GM19397 (cell line): ENCODE measurements at regions not wholly inside any gene's neighbourhood (a gene's known extent, or its start where the extent isn't known, plus 50 kb on each side); places are given as distances from the start of the nearest gene placed in this dataset.
"Not testable (repeated sequence)": the region's sequence is repeated elsewhere in the genome, so short reads cannot be mapped to it uniquely, and the experiment has no call there.

Experiments used
- ATAC-seq: cut with Tn5 transposase; IDR thresholded peaks from one replicate; pipeline ENCODE4 v1.9.1; 2021; ENCODE audit warnings: mild to moderate bottlenecking, moderate library complexity; ENCODE audit not compliant: unreplicated experiment

DNA sequence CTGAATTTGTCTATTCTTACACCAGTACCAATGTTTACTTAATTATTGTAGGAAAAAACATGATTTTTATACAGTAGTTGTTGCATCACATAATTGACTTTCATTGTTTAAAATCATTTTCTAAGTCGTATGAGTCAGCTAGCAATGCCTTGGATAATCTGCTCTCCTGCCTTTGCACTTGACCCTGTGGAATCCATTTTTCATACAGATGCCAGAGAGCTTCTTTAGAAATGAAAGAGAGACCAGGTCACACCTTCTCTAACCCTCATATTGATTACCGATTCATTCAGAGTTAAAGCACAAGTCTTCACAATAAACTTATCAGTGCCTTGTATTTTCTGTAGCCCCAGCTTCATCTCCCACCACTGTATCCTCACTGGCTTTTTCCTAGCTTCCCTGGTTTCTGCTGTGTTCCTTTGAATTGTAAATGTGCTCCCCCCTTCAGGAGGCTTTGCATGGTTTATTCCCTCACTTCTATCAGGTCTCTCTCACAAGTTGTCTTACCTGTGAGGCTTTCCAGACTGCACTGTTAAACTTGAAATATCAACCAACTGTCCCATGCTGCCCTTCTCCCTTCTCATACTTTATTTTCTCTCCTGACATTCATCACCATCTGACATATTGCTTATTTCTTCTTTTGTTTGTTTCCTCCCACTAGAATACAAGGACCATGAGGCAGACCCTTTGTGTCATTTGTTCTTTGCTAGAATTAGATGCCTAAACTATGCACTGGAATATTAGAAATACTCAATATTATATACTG, 662.0 kb upstream of the GBE1 start:
- ATAC-seq: no peak

DNA sequence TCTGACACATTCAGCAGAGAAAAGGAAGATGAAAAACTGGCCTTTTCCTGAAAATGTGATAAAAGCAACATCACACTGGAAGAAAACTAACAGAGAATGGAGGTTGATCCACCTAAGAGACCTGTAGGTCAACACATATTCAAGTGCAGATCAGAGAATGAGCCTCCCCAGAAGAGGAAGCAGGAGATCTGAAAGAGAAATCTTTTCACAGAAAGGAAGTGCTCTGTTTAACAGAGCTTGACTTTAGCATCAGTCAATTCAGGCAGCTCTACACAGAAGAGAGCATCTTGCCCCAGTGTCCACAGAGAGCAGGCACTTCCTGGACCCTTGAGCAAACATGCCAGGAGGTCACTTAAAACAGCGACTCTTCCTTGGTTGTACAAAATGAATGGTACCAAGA, 655.4 kb upstream of the GBE1 start:
- no peak for ATAC-seq

- no peak for ATAC-seq
Observed at GRCh38 chr3:82416349-82416748, 654.9 kb upstream of the GBE1 start.

- ATAC-seq: no peak
Observed at GRCh38 chr3:82413171-82413570, 651.7 kb upstream of the GBE1 start.

DNA sequence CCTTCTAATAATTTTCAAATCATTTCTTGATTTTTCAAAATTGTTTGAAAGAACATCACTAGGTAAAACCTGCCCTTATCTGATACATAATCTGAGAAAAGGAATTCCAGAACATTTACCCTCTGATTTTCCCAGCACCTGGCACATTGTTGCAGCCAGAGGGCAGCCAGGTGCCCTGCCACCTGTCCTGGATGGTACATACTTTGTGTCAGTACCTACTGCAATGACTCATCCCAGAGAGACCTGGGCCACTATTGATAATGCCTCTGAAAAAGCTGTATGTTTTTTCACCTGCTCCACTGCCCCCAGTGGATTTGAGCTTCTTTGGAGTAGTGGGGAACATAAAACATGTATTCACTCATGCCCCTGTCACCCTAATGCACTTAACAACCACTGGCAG, 648.9 kb upstream of the GBE1 start:
- ATAC-seq: no peak

- ATAC-seq: no peak
Observed at GRCh38 chr3:82409842-82410241, 648.4 kb upstream of the GBE1 start.

- no peak for ATAC-seq
Observed at GRCh38 chr3:82392203-82392775, 630.8 kb upstream of the GBE1 start.

DNA sequence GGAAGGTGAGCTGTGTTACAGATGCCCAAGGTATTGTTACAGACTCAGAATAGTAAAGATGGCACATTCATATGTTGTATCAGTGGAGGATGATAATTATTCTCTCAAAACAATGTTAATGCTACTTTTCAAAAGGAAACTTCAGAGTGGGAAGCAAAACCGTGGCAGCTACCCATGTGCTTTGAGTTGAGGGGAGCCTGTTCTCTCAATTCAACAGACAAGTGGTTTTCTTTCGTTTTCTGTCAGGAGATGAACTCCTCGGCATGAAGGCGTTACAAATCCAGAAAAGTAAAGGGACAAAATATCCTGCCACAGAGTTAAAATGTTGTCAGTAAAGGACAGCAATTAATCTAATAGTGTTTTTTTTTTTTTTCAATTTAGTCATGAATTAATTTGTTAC, 629.4 kb upstream of the GBE1 start:
- no peak for ATAC-seq

GRCh38 chr3:82386647-82387046, 625.2 kb upstream of the GBE1 start:
- ATAC-seq: no peak

GRCh38 chr3:82384181-82384580, 622.7 kb upstream of the GBE1 start:
- no peak for ATAC-seq

DNA sequence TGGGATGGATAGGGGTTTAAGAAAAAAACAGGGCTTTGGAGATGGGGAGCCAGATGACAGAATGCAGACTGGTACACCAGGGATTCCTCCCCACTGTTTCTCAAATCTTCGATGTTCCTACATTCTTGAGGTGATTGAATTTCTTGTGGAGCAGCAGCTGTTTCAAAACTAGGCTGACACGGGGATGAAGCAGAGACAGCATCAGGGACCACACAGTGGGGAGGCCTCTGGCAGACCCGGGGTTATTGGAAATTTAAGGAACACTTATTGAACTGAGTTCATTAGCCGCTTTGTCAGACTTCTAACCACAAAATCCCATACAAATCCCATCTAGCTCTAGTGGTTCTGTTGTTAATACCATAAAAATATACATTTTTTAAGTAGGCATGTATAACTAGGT, 621.4 kb upstream of the GBE1 start:
- ATAC-seq: no peak

- no peak for ATAC-seq
Observed at GRCh38 chr3:82378392-82378791, 616.9 kb upstream of the GBE1 start.

DNA sequence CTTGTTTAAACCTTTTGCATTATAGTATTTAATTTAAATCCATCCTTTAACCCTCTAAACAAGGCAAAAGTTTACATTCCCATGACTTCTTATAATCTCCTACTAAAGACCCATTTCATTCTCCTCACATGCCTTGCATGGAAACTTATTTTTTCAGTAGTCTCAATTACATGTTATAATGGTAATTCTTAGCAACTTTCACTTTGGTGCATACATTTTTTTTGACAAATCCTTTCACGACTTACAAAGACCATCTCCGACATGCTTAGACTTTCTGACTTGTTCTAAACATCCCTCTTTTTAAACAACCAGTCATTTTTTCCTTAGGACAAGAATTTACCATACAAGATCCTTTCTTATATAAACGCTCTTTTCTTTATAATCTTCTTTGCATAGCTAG, 615.4 kb upstream of the GBE1 start:
- ATAC-seq: no peak

DNA sequence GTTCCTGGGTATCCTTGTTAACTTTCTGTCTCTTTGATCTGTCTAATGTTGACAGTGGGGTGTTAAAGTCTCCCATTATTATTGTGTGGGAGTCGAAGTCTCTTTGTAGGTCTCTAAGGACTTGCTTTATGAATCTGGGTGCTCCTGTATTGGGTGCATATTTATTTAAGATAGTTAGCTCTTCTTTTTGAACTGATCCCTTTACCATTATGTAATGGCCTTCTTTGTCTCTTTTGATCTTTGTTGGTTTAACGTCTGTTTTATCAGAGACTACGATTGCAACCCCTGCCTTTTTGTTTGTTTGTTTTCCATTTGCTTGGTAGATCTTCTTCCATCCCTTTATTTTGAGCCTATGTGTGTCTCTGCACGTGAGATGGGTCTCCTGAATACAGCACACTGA, 612.4 kb upstream of the GBE1 start:
- not testable (repeated sequence) for ATAC-seq

- ATAC-seq: no peak
Observed at GRCh38 chr3:82364827-82365226, 603.4 kb upstream of the GBE1 start.

DNA sequence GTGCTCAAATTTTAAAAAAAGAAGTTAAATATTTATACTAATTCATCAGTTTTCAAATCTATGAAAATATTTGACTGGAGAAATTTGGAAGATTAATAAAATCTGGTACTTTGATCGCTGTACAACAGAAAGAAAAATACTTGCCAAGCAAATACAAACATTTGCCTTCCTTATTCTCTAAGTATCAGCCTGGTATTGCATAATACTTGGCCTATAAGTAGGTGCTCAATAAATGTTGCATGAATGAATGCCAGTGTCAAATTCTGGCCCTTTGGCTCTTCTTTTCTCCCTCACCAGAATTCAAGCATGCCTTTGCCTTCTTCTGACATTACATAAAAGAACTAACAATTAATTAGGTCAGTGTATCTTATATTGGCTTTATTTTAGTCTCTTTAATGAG, 601.7 kb upstream of the GBE1 start:
- ATAC-seq: no peak

DNA sequence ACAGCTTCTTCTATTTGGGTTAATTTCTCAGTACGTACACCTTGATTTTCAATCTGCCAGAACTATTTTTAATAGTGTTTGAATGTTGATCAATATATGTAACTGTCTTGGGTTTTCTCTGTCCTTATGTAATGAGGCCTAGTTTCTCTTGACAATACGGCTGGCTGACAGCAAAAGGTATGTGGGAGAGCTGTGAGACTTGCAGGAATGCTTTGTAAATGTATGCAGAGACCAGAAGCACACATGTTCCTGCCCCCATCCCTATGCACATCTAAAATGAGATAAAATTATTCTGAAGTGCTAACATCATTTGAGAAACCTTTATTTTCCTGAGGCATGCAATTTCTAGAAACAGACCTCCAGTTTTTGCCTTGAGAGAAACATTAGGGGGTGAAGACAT, 593.8 kb upstream of the GBE1 start:
- no peak for ATAC-seq

GRCh38 chr3:82354228-82354627, 592.8 kb upstream of the GBE1 start:
- ATAC-seq: no peak

GRCh38 chr3:82353306-82354171, 592.1 kb upstream of the GBE1 start:
- ATAC-seq: no peak

GRCh38 chr3:82347585-82347984, 586.1 kb upstream of the GBE1 start:
- no peak for ATAC-seq

GRCh38 chr3:82342521-82342920, 581.1 kb upstream of the GBE1 start:
- no peak for ATAC-seq

DNA sequence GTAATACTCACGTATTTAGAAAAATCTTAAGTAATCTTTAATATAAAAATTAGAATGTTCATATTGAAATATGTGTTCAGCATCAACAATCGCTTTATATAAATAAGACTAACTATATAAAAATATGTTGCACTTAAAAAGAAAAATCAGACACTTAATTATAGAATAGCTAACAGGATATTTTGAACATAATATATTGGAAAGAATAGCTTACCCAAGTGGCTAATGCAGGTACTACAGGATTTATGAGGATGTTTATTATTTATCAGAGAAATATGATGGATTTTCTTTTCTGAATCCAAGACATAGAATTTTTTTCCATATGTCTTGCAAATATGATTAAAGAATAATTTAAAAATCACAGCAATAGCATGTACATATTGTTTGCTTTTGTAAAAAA, 567.9 kb upstream of the GBE1 start:
- ATAC-seq: no peak
